ENCODE measurements at regions not wholly inside any gene's neighbourhood (a gene's known extent, or its start where the extent isn't known, plus 50 kb on each side); places are given as distances from the start of the nearest gene placed in this dataset.

DNA sequence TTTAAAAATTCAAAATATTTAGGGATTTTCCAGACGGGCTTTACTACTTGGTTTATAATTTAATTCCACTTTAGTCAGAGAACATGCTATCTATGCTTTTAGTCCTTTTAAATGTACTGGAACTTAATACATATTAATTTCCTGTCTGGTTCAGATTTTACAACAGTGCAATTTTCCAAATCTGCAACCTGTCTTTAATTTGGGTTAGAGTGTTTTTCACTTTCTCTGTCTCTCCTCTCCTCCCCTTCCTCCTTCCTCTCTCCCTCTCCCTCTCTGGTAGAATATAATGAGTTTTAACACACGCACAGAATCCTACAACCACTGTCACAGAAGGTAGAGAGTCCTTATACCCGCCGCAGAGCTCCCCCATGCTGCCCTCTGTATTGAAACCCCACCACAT is 950.7 kb downstream of the BRD1 start:
- DNase-seq (ENCODE audit: low read depth): no peak

DNA sequence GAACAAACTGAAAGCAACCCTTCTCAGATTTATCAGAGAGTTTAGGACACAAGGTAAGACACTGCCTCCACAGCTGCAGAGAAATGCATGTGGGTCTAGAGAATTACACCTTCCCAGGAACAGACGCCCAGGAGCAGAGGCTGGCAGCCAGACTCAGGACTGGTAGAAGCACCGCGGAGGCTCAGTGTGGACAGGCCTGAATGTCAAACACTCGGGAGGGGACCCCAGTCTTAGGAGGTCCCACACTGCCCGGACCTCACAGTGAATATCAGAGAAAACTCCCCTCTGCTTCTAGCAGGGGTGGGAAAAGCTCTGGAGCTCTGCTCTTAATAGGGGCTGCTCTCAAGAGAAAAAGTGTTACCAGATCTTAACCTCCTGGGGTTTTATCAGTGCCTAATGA is 952.7 kb downstream of the BRD1 start:
- DNase-seq (ENCODE audit: low read depth): no peak

DNA sequence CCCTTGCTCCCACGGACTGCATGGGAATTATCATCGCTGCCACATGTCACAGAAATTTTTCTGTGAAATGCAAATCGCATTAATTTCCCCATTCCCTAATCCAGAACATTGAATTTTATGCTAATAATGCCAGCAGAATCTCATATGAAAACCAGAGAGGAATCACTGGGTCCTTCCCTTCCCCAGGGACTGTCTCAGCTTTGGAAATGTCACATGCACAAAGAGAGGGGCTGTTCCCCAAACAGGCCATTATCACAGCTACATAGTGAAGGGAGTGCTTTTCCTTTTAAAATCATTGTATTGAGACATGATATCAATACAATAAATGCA is 954.5 kb downstream of the BRD1 start:
- DNase-seq (ENCODE audit: low read depth): no peak

DNA sequence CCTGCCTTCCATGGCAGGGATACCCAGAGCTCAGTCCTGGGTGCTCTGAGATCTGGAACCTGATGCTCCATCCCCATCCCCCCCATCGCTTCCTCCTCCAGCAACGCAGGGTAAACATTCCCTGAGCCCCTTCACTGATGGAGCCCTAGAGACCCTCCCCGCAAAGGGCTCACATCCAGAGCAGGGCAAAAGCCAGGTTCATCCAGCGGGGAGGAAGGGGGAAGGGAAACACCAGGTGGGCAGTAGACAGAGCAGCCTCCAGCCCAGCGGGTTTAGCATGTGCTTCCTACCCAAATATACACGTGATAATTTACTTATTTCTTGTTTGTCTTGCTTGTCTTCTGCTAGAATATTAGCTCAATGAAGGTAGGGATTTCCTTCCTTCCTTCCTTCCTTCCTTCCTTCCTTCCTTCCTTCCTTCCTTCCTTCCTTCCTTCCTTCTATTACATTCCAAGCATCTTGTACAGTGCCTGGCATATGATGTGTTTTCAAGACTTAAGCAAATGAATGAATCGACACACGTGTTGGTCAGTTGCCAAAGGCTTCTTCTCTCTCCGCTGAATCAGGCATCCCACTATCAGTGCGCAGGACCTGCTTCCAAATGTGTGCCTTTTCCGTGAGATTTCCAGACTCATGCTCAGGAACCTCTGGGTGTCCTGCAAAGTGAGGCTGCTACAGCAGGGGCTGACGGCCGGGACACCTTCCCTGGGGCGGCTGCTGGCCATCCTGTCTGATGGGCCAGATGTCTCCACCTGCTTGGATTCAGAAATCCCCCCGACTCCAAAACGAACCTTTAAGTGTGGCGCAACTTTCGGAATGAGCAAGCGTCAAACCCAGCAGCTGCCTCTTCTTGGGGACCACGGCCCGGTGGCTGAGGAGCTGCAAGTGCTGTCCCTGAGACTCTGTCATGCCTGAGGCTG is 955.1 kb downstream of the BRD1 start:
- DNase-seq (ENCODE audit: low read depth): no peak

DNA sequence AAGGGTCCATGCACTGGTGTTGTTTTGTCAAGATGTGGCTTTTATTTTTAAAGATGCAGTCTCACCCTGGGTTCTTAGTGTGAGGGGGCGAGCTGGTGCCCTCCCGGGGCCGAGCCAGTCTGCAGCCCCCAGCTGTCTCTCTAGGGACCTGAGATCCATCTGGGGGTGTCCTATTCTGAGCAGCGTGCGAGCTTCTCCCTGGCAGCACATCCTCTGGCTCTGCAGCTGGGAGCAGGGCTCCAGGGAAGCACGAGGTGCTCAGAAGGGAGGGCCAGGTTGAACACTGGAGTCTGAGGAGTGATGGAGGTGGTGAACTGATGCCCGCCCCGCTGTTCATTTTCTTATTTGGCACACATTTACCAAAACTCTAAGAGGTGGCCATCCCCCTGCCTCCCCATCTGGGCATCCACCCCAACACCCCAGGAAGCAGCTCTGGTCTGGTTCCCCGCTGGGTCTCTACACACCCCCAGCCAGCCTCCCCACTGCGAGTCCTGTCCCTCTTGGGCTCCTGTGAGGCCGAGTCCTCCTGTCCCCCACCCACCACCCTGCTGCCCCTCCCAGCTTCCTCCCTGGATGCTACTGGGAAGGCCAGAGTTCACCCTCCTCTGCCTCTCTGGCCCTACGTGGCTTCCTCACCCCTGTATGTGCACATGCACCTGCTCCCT is 956.4 kb downstream of the BRD1 start:
- DNase-seq (ENCODE audit: low read depth): no peak

DNA sequence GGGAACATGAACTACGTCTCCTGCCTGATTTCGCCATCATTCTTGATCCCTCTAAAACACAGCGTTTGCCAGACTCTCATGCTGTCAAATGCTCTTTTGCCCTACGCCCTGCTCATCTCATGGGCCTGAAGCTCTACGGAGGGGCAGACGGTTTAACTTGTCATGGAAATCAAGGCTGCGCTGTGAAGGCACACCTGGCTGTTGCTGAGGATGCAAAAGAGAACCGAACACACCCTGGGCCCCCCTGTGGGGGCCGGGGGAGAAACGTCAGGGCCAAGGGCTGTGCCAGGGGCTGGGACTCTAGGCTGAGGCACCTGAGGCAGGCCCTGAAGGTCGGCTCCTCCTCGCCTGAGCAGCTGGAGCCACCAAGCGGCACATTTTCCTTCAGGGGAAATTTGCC is 957.2 kb downstream of the BRD1 start:
- DNase-seq (ENCODE audit: low read depth): no peak

DNA sequence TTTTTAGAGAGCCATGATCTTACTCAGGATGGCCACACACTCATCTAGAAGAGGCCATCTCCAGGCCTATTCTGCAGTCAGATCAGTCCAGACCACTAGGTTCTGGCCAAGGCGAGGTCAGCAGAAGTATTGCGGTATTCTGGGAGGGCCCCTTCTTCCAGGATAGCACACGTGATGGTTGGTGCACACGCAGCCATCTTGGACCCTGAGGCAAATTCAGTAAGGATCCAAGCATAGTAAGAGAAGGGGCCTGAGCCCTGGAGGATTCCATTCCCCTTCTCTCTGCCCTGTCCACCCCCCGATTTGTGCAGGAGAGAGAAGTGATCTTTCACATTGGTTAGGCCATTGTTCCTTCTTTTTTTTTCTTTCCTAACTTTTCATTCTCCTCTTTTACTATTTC is 957.9 kb downstream of the BRD1 start:
- no peak for DNase-seq (ENCODE audit: low read depth)

DNA sequence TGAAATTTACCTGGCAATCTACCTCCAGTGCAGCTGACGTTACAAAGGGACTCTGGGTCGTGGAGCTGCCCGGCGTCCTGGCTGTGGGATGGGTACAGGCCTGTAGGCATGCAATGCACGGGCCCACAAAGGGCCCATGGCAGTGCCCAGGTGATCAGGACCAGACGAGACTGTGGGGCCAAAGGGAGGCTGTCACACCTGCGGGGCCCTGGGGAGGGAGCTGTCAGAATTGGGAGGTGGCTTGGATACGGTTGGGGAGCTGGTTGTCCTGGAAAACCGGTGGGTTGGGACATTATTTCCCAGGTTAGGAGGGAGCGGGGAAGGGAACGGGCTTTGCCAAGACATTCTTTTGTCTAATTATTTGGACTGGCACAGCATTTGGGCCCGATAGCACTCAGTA is 958.5 kb downstream of the BRD1 start:
- no peak for DNase-seq (ENCODE audit: low read depth)

DNA sequence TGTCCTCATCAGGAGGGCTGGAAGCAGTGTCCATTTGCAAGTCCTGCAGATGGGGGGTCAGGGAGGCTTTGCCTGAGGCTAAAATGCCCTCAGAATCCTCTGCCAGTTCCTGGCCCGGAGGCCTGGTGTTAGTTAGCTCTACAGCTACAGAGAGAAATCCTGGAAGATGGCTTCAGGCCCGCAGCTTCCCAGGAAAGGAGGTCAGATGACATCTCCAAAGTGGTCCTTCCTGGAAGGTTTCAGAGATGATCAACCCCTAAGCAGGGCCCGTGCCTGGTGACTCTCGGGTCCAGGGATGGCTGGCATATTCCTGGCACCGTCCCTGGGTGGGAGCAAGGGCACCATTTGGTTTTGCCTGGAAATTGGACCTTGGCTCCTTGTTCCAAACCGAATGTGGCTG is 959.1 kb downstream of the BRD1 start:
- no peak for DNase-seq (ENCODE audit: low read depth)

DNA sequence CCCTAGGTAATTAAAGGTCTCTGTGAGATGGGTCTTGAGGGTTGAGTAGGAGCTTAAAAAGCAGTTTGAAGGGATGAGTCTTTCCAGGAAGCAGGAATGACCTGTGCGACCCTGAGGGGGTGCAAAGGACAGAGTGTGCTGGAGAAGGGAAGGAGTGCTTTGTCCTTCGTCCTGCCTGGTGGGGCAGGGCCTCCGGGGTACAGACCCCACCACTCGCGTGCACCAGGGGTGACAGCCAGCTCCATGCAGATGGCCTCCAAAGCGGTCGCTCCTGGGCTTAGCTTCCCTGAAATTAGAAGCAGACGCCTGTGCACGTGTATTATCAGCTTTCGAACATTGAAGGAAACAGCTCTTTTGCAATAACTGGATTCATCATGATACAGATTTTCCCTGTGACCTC is 959.8 kb downstream of the BRD1 start:
- DNase-seq (ENCODE audit: low read depth): no peak

DNA sequence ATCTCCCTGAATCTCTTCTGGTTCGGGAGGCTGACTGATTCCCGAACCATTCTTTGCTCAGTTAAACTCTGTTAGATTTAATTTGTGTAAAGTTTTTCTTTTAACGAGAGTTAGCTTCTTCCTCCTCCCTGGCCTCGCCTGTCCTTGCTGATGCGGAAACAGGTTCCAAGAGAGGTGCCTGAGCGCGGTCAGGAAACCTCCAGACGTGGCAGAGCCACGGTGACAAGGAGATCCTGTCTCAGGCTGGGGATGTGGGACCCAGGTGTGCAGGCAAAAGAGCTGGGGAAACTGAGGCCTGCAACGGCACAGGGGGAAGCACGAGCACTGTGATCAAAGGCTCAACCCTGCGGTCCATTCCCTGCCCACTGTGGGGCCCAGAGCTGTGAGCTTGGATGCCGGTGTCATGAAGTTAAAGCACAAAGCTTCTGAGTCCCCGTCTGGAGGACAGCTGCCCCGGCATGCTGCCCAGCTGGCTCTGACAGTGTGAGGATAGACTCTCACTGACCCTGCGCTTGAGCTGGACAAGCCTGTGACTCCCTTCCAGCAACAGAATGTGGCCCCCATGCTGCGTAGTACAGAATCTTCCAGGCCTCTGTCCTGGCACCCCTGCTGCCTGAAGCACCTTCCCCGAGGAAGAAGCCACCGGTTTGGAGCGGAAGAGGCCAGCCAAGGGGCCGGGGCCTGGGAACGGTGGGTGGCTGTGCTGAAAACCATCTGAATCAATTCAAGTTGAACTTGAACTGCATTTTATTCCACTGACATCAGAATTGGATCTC is 960.6 kb downstream of the BRD1 start:
- no peak for DNase-seq (ENCODE audit: low read depth)

DNA sequence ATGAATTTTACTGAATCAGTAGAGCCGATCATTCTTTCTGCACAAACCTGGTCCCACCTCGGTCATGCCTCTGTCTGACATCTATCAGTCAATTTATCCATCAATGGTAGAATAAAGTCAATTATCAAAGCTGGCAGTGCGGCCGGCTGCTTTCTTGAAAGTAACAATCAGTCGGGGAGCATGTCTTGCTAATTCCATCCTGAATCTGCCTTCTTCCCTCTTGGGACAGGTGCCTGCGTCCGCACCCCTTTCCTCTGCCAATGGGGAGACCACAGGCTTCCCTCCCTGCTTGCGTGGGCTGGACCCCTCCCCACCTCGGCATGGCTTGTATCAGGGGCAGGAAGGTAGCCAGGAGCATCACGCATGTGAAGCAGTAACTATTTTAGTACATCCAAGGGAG is 962.9 kb downstream of the BRD1 start:
- no peak for DNase-seq (ENCODE audit: low read depth)

DNA sequence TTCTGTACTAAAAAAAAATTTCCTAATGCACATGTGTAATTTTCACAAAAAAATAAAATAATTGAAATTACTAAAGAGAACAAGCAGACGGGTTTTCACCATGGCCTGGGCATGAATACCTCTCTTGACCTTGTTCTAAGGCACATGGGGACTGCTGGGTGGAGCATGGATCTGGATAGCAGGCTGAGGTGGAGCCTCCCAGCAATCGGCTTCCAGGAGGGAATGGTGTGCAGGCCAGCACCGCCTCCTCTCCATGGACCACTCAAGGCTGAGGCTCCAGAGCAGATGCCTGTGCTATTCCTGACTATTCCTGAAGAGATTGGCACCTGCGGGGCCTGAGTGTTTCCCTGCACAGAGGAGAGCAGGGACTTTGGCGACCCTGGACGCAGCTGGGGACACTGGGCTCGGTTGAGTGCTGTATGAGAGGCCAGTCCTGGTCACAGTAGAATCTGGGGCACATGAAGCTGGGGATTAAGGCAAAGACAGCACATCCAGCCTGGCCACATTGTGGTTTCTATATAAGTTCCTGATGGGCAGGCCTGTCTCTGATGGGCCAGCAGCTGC is 963.6 kb downstream of the BRD1 start:
- DNase-seq (ENCODE audit: low read depth): no peak

DNA sequence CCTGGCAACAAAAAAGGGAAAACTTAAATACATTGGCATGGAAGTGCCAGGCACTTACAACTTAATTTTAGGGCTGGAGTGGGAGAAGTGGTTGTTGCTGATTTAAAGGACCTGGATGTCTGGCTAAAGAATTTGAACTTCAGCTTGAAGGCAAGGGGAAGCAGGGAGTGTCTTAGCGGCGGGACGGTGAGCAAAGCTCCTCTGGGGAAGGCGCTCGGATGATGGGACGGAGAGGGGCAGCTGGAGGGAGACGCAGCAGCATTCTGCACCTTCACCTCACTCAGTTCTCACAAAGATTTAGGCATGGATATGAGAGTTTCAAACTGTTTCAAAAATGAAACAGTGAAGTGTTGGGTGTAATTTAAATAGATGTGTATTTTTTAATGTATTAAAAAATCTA is 967.1 kb downstream of the BRD1 start:
- no peak for DNase-seq (ENCODE audit: low read depth)

DNA sequence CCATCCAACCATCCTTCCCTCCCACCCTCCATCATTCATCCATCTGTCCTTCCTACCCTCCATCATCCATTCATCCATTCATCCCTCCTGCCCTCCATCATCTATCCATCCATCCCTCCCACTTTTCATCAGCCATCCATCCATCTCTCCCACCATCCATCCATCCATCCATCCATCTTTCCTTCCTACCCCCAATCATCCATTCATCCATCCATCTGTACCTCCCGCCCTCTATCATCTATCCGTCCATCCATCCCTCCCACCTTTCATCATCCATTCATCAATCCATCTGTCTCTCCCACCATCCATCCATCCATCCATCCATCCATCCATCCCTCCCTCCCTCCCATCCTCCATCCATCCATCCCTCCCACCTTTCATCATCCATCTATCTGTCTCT is 968.8 kb downstream of the BRD1 start:
- DNase-seq (ENCODE audit: low read depth): no peak

DNA sequence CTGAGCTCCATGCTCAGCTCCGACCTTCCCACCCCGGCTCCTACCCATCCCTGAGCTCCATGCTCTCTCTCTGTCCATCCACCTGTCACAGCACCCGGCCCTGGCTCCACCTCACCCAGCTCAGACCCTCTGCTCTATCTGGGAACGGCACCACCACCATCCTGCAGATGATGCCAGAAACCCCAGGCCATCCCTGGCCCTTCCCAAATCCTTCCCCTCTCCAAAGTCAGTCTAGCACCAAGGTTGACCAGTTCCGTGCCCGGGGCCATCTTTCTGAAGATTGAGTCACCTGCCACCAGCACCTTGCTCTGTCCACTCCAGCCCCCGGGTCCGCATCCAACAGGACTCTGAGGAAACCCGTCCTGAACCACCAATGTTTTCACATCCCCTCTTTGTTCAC is 969.6 kb downstream of the BRD1 start:
- no peak for DNase-seq (ENCODE audit: low read depth)

DNA sequence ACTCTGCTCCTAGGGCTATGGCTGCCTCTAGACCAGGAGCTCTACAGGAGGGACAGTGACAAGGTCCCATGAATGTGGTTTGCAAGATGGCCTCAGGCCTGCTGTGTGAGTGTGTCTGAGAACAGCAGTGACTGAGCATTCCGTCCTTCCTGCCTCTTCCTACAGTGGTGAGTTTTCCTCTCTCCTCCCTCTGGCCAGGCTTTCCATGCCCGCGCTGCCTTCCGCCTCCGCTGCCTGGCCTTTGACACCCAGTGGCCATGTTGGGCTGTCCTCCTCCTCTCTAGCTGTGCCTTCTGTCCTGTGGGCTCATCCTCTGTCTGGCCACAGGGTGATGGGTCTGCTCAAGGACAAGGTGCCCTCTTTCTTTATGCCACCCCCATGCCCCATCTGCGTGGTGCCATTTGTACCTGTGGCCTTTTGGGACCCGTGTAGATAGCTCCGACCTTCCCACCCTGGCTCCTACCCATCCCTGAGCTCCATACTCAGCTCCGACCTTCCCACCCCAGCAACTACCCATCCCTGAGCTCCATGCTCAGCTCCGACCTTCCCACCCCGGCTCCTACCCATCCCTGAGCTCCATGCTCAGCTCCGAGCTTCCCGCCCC is 970.4 kb downstream of the BRD1 start:
- DNase-seq (ENCODE audit: low read depth): no peak

DNA sequence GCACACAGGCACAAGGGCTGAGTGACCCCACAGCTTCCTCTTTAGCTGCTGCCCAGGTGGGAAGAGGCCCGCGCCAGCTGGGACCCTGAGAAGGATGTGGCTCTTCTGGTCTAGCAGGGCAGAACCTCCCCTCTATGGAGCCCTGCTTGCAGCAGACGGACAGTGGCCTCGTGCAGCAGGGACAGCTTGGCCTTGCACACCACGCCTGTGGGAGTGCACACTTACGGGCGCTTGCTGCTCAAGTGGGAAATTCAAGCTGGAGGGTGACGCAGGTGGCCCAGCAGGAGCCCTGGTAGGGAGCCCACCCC is 971.4 kb downstream of the BRD1 start:
- no peak for DNase-seq (ENCODE audit: low read depth)

DNA sequence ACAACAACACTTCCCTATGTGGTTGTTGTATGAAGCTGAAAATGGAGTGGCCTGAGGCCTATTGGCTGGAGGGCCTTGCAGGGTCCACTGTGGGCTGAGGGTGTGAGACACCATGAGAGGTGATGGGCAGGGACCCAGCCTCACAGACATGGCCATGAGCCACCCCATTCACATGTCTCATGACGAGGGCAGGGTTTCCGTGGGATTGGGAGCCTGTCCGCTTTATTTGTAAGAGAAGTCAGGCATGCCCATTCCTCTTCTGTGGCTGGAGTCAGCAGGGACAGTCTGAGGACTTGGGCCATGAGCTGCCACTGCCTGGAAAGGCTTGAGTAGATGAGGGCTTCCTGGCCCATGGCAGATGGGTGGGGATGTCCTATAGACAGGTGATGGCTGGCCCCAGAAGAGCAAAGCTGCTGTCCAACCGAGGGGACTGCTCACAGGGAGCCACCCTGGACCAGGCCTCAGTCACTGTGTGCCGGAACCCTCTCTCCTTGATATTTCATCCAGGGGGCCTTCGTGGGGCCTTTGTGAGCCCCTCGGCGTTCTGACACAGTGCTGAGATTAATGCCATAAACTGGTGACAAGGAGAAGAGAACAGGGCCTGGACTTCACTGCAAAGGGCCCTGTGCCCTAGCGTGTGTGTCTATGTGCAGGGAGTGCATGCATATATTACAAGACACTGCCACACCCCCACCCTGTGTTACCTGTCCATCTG is 971.9 kb downstream of the BRD1 start:
- no peak for DNase-seq (ENCODE audit: low read depth)

DNA sequence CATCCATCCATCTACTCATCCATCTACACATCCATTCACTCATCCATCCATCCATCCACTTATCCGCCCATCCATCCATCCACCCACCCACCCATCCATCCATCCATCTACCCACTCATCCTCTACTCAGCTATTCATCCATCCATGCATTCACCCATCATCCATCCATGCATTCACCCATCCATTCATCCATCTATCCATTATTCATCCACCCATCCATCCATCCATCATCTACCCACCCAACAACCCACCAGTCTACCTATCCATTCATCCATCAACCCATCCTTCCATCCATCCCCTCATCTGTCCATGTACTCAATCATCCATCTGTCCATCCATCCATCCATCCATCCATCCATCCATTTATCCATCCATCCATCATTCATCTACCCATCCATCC is 972.7 kb downstream of the BRD1 start:
- no peak for DNase-seq (ENCODE audit: low read depth)

DNA sequence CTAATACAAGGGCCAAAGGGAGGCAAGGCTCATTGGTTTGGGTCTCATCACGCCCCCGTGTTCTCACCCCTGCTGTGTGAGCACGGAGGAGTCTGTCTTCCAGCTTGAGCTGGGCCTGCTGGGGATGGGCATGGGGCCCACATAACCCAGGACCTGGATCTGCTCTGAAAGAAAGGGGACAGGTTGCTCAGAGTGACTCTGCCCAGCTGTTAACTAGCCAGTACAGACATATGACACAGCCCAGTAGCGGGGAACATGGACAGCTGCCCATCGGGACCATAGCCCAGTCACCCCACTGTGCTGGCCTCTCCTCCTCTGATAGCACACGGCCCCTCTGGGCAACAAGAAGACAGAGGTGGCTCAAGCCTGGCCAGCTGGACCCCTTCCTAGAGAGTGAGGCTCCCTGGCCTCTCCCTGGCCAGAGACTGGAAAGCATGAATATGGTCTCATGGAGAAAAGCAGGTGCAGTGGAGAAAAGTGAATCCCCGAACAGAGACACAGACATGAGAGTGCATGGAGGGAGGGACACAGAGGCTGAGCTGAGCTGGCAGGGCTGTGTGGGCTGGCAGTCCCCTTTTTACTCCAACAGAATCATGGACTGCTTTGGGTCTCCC is 973.9 kb downstream of the BRD1 start:
- DNase-seq (ENCODE audit: low read depth): no peak

Data from stimulated activated CD8-positive, alpha-beta memory T cell treated with anti-CD3 and anti-CD28 coated beads, Interleukin-12 subunit alpha, Interleukin-12 subunit beta, amount 100 ng/mL, for 4 hours (primary cell).